ENCODE measurements at regions not wholly inside any gene's neighbourhood (a gene's known extent, or its start where the extent isn't known, plus 50 kb on each side); places are given as distances from the start of the nearest gene placed in this dataset.

- Histone ChIP-seq H3K4me3 (no peak overlapping the region), H3K9me3 (ENCODE audit: low read depth) (no peaks in the 10 kb centered on the region), H3K27me3 (no peaks in the 10 kb centered on the region), H3K27ac (no peak overlapping the region), H3K4me1 (ENCODE audit: low read depth) (no peaks in the 10 kb centered on the region), H3K36me3 (no peaks in the 10 kb centered on the region)
- TF ChIP-seq CTCF (IDR thresholded peaks at IDR 0.05; ENCODE audit: low read depth, low read length), result no peak
- DNase-seq (ENCODE audit: low read depth in 1 of 2, low spot score in 1 of 2), result no peak
Observed at GRCh38 chr4:81647388-81647787, 175.7 kb upstream of the RASGEF1B start.

- TF ChIP-seq CTCF (IDR thresholded peaks at IDR 0.05; ENCODE audit: low read depth, low read length), result no peak
- Histone ChIP-seq H3K27me3 (no peaks in the 10 kb centered on the region), H3K27ac (no peak overlapping the region), H3K9me3 (ENCODE audit: low read depth) (no peaks in the 10 kb centered on the region), H3K36me3 (no peaks in the 10 kb centered on the region), H3K4me1 (ENCODE audit: low read depth) (no peaks in the 10 kb centered on the region), H3K4me3 (no peak overlapping the region)
- no peak for DNase-seq (ENCODE audit: low read depth in 1 of 2, low spot score in 1 of 2)
Observed at GRCh38 chr4:81642543-81642942, 170.8 kb upstream of the RASGEF1B start.

- H3K27ac ChIP-seq, result no peak overlapping the region
- H3K27me3 ChIP-seq, result no peaks in the 10 kb centered on the region
- no peaks in the 10 kb centered on the region for H3K4me1 ChIP-seq (ENCODE audit: low read depth)
- DNase-seq (ENCODE audit: low read depth in 1 of 2, low spot score in 1 of 2), result no peak
- TF ChIP-seq CTCF (IDR thresholded peaks at IDR 0.05; ENCODE audit: low read depth, low read length), result no peak
- no peaks in the 10 kb centered on the region for H3K36me3 ChIP-seq
- H3K9me3 ChIP-seq (ENCODE audit: low read depth), result no peaks in the 10 kb centered on the region
- no peak overlapping the region for H3K4me3 ChIP-seq
Observed at GRCh38 chr4:81639248-81639647, 167.5 kb upstream of the RASGEF1B start.

- Histone ChIP-seq H3K4me1 (ENCODE audit: low read depth) (no peaks in the 10 kb centered on the region), H3K4me3 (no peak overlapping the region), H3K27me3 (no peaks in the 10 kb centered on the region), H3K9me3 (ENCODE audit: low read depth) (no peaks in the 10 kb centered on the region), H3K27ac (no peak overlapping the region), H3K36me3 (no peaks in the 10 kb centered on the region)
- DNase-seq (ENCODE audit: low read depth in 1 of 2, low spot score in 1 of 2), result no peak
- no peak for TF ChIP-seq CTCF (IDR thresholded peaks at IDR 0.05; ENCODE audit: low read depth, low read length)
Observed at GRCh38 chr4:81638698-81639097, 167.0 kb upstream of the RASGEF1B start.

- no peak for TF ChIP-seq CTCF (IDR thresholded peaks at IDR 0.05; ENCODE audit: low read depth, low read length)
- Histone ChIP-seq H3K27me3 (no peaks in the 10 kb centered on the region), H3K36me3 (no peaks in the 10 kb centered on the region), H3K27ac (no peak overlapping the region), H3K4me1 (ENCODE audit: low read depth) (peaks cover 15% of the 10 kb centered on the region), H3K4me3 (no peak overlapping the region), H3K9me3 (ENCODE audit: low read depth) (no peaks in the 10 kb centered on the region)
- DNase-seq (ENCODE audit: low read depth in 1 of 2, low spot score in 1 of 2), result peak in 1 of 2 donors; percentile 7
Observed at GRCh38 chr4:81635739-81636138, 164.0 kb upstream of the RASGEF1B start.

All from cardiac muscle cell (in vitro differentiated cells and primary cell).